ENCODE measurements at regions not wholly inside any gene's neighbourhood (a gene's known extent, or its start where the extent isn't known, plus 50 kb on each side); places are given as distances from the start of the nearest gene placed in this dataset.

- Mint-ChIP-seq H3K9me3 (no peaks in the 10 kb centered on the region), H3K4me3 (no peak overlapping the region), H3K4me1 (ENCODE audit: low read depth) (no peaks in the 10 kb centered on the region), H3K27me3 (ENCODE audit: low read depth) (no peaks in the 10 kb centered on the region), H3K36me3 (ENCODE audit: low read depth) (no peaks in the 10 kb centered on the region), H3K27ac (no peak overlapping the region)
- intact Hi-C loops (cut with micrococcal nuclease) = no loop called here
- CTCF ChIA-PET = no interaction called here
- no peak for DNase-seq
These were observed 62.8 kb upstream of the FAM20C start for GRCh38 chr7:129366-130221.

DNA sequence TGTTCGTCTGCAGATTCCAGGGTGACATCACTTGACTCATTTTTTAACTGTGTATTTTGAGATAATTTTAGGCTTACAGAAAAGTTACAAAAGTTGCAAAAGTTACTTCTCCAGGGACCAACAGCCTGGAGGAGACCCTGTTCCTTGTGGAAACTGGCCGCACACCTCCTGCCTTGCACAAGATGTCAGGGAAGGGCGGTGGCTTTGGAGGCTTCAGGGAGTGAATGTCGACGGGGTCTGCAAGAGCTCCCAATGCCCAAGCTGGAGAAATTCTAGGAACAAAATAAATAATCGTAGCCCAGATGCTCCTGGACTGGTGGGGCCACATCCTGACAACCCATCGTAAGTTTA, 62.2 kb upstream of the FAM20C start:
- Mint-ChIP-seq H3K4me1 (ENCODE audit: low read depth) (no peaks in the 10 kb centered on the region), H3K4me3 (no peak overlapping the region), H3K36me3 (ENCODE audit: low read depth) (no peaks in the 10 kb centered on the region), H3K27ac (no peak overlapping the region), H3K9me3 (no peaks in the 10 kb centered on the region), H3K27me3 (ENCODE audit: low read depth) (no peaks in the 10 kb centered on the region)
- CTCF ChIA-PET = no interaction called here
- no peak for DNase-seq
- intact Hi-C loops (cut with micrococcal nuclease) = no loop called here

GRCh38 chr7:130875-131780, 61.2 kb upstream of the FAM20C start:
- H3K27me3 Mint-ChIP-seq (ENCODE audit: low read depth) = no peaks in the 10 kb centered on the region
- H3K9me3 Mint-ChIP-seq = no peaks in the 10 kb centered on the region
- H3K36me3 Mint-ChIP-seq (ENCODE audit: low read depth) = no peaks in the 10 kb centered on the region
- CTCF ChIA-PET = no interaction called here
- H3K4me1 Mint-ChIP-seq (ENCODE audit: low read depth) = no peaks in the 10 kb centered on the region
- DNase-seq = no peak
- no peak overlapping the region for H3K4me3 Mint-ChIP-seq
- intact Hi-C loops (cut with micrococcal nuclease) = no loop called here
- H3K27ac Mint-ChIP-seq = no peak overlapping the region

DNA sequence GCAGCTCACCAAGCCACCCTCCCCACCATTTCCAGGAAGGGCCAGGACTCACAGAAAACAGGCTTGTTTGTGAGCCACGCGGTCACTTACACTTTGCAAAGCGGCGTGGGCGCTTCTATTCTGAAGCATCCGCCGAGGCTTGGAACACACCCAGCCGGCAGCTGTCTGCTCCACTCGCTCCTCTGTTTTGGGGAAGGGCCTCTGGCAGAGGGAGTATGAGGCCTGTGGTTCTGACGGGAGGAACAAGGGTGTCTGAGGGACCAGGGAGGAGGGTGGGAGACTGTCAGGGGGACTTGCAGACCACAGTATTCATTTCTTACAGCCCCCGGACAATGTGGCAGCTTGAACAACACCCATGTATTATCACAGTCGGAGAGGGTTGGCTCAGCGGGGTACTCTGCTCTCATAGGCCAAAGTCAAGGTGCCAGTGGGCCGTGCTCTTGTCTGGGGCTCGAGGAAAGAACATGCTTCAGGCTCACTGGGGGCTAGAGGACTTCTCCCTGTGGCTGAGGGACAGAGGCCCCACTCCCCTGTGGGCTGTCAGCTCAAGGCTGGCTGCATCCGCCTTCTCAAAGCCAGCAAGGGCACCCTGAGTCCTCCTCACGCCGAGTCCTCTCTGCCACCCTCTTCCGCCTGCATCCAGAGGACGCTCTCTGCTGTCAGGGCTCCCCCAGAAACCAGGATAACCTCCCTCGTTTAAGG, 60.4 kb upstream of the FAM20C start:
- no peaks in the 10 kb centered on the region for H3K27me3 Mint-ChIP-seq (ENCODE audit: low read depth)
- H3K36me3 Mint-ChIP-seq (ENCODE audit: low read depth) = no peaks in the 10 kb centered on the region
- intact Hi-C loops (cut with micrococcal nuclease) = no loop called here
- no peaks in the 10 kb centered on the region for H3K4me1 Mint-ChIP-seq (ENCODE audit: low read depth)
- no peak overlapping the region for H3K4me3 Mint-ChIP-seq
- CTCF ChIA-PET = no interaction called here
- H3K27ac Mint-ChIP-seq = no peak overlapping the region
- no peaks in the 10 kb centered on the region for H3K9me3 Mint-ChIP-seq
- no peak for DNase-seq

- H3K27me3 Mint-ChIP-seq (ENCODE audit: low read depth) = no peaks in the 10 kb centered on the region
- H3K4me3 Mint-ChIP-seq = no peak overlapping the region
- no peaks in the 10 kb centered on the region for H3K9me3 Mint-ChIP-seq
- intact Hi-C loops (cut with micrococcal nuclease) = no loop called here
- CTCF ChIA-PET = no interaction called here
- H3K4me1 Mint-ChIP-seq (ENCODE audit: low read depth) = no peaks in the 10 kb centered on the region
- H3K36me3 Mint-ChIP-seq (ENCODE audit: low read depth) = no peaks in the 10 kb centered on the region
- H3K27ac Mint-ChIP-seq = no peak overlapping the region
- DNase-seq = no peak
These were observed 59.5 kb upstream of the FAM20C start for GRCh38 chr7:132899-133298.

GRCh38 chr7:133470-133869, 58.9 kb upstream of the FAM20C start:
- no peak for DNase-seq
- intact Hi-C loops (cut with micrococcal nuclease) = no loop called here
- Mint-ChIP-seq H3K4me3 (no peak overlapping the region), H3K27me3 (ENCODE audit: low read depth) (no peaks in the 10 kb centered on the region), H3K36me3 (ENCODE audit: low read depth) (no peaks in the 10 kb centered on the region), H3K27ac (no peak overlapping the region), H3K4me1 (ENCODE audit: low read depth) (no peaks in the 10 kb centered on the region), H3K9me3 (no peaks in the 10 kb centered on the region)
- CTCF ChIA-PET = no interaction called here

GRCh38 chr7:134029-134428, 58.3 kb upstream of the FAM20C start:
- Mint-ChIP-seq H3K9me3 (no peaks in the 10 kb centered on the region), H3K36me3 (ENCODE audit: low read depth) (no peaks in the 10 kb centered on the region), H3K4me3 (no peak overlapping the region), H3K27ac (no peak overlapping the region), H3K27me3 (ENCODE audit: low read depth) (no peaks in the 10 kb centered on the region), H3K4me1 (ENCODE audit: low read depth) (no peaks in the 10 kb centered on the region)
- DNase-seq = no peak
- intact Hi-C loops (cut with micrococcal nuclease) = no loop called here
- CTCF ChIA-PET = no interaction called here

DNA sequence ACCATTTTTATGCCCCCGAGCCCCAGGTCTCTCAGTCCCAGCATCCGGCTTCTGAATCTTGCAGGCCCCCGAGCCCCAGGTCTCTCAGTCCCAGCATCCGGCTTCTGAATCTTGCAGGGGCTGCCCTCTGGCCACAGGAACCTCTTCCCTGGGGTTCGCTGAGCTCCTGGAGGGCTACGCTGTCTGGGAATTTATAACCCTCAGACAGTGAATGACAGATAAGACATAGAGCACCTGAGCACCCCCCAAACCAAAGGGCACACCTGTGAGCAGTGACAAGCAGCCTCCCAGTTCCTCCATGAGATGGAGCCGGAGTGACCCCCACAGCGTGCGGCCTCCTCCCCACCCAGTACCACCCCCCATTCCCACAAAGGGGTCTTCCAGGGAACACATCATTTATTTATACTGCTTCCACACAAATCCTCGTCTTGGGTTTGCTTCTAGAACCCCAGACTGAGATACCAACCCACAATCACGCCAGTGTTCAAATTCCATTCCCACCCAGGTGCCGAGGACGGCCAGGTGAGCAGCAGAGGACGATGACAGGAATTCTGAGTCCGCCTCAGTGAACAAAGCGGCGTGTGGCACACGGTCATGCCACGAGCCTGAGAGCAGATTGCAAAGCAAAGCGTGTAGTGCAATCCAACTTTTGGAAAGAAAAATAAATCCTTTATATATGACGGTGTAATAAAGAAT, 57.7 kb upstream of the FAM20C start:
- H3K4me1 Mint-ChIP-seq (ENCODE audit: low read depth) = no peaks in the 10 kb centered on the region
- DNase-seq = no peak
- H3K36me3 Mint-ChIP-seq (ENCODE audit: low read depth) = no peaks in the 10 kb centered on the region
- no peaks in the 10 kb centered on the region for H3K27me3 Mint-ChIP-seq (ENCODE audit: low read depth)
- intact Hi-C loops (cut with micrococcal nuclease) = no loop called here
- CTCF ChIA-PET = no interaction called here
- H3K4me3 Mint-ChIP-seq = no peak overlapping the region
- no peaks in the 10 kb centered on the region for H3K9me3 Mint-ChIP-seq
- H3K27ac Mint-ChIP-seq = no peak overlapping the region

DNA sequence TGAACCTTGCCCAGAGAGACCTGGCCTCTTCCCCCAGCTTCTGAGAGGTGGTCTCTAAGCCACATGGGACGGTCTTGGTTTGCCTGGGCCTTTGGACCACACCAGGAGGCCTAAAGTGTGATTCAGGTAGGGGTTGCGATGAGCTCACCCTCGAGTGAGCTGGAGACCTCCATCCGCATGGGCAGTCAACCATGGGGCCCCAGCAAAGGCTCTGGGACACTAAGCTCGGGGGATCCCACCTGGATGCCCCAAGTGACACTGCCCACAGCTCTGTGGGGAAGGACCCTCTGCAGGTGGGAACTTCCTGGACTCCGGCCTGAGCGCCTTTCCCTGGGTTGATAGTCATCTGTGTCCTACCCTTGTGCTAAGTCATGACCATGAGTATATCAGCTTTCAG, 57.1 kb upstream of the FAM20C start:
- intact Hi-C loops (cut with micrococcal nuclease) = no loop called here
- DNase-seq = no peak
- H3K27ac Mint-ChIP-seq = no peak overlapping the region

GRCh38 chr7:135731-136645, 56.4 kb upstream of the FAM20C start:
- intact Hi-C loops (cut with micrococcal nuclease) = no loop called here
- H3K9me3 Mint-ChIP-seq = no peaks in the 10 kb centered on the region
- no peak overlapping the region for H3K27ac Mint-ChIP-seq
- no peaks in the 10 kb centered on the region for H3K4me1 Mint-ChIP-seq (ENCODE audit: low read depth)
- H3K27me3 Mint-ChIP-seq (ENCODE audit: low read depth) = no peaks in the 10 kb centered on the region
- CTCF ChIA-PET = interaction anchor here (1.0 kb wide), 1 partner anchor 65 kb away, joined by 3 read pairs; no protein-coding TSS in a partner anchor
- DNase-seq = no peak
- no peaks in the 10 kb centered on the region for H3K36me3 Mint-ChIP-seq (ENCODE audit: low read depth)
- no peak overlapping the region for H3K4me3 Mint-ChIP-seq

More for the DNA sequence above, 57.1 kb upstream of the FAM20C start:
- Mint-ChIP-seq H3K4me1 (ENCODE audit: low read depth) (no peaks in the 10 kb centered on the region), H3K36me3 (ENCODE audit: low read depth) (no peaks in the 10 kb centered on the region), H3K9me3 (no peaks in the 10 kb centered on the region), H3K27me3 (ENCODE audit: low read depth) (no peaks in the 10 kb centered on the region), H3K4me3 (no peak overlapping the region)
- CTCF ChIA-PET = no interaction called here

- H3K4me3 Mint-ChIP-seq = no peak overlapping the region
- CTCF ChIA-PET = no interaction called here
- intact Hi-C loops (cut with micrococcal nuclease) = no loop called here
- no peak for DNase-seq
- H3K27ac Mint-ChIP-seq = no peak overlapping the region
- no peaks in the 10 kb centered on the region for H3K4me1 Mint-ChIP-seq (ENCODE audit: low read depth)
- no peaks in the 10 kb centered on the region for H3K9me3 Mint-ChIP-seq
- no peaks in the 10 kb centered on the region for H3K36me3 Mint-ChIP-seq (ENCODE audit: low read depth)
- H3K27me3 Mint-ChIP-seq (ENCODE audit: low read depth) = no peaks in the 10 kb centered on the region
These were observed 55.1 kb upstream of the FAM20C start for GRCh38 chr7:137094-137891.

Data from activated naive CD4-positive, alpha-beta T cell treated with anti-CD3 and anti-CD28 coated beads for 36 hours (primary cell).